HEK293 (cell line): ENCODE measurements at regions not wholly inside any gene's neighbourhood (a gene's known extent, or its start where the extent isn't known, plus 50 kb on each side); places are given as distances from the start of the nearest gene placed in this dataset.

Experiments used
- CTCF ChIP-seq: fragments of 450-650 bp; formaldehyde crosslinking; IDR thresholded peaks from 2 replicates; pipeline ENCODE4 v1.5.1; 2016; ENCODE audit warnings: missing biosample characterization, missing genetic modification characterization
- HOXD13 ChIP-seq: sonication (generic); formaldehyde crosslinking; IDR thresholded peaks from 2 replicates; pipeline ENCODE4 v1.8.0; 2022; ENCODE audit warnings: missing genetic modification reagents, borderline replicate concordance
- PBX3 ChIP-seq: sonication (generic); formaldehyde crosslinking; IDR thresholded peaks from 2 replicates; pipeline ENCODE4 v1.8.1; 2022; ENCODE audit warnings: mild to moderate bottlenecking, moderate library complexity, missing genetic modification reagents
- REST ChIP-seq: fragments of 450-650 bp; formaldehyde crosslinking; IDR thresholded peaks from 2 replicates; pipeline ENCODE4 v1.5.1; 2016; ENCODE audit warnings: missing biosample characterization, missing genetic modification characterization
- TCF7L2 ChIP-seq: IDR thresholded peaks from 2 replicates; pipeline ENCODE4 v1.6.1; 2011; ENCODE audit warnings: low read depth, mild to moderate bottlenecking, inconsistent platforms, low read length, moderate library complexity, borderline replicate concordance
- TRIM28 ChIP-seq: IDR thresholded peaks from 2 replicates; pipeline ENCODE4 v1.6.1; 2011; ENCODE audit warnings: low read length, control low read depth, borderline replicate concordance
- ZBTB10 ChIP-seq: fragments of 450-650 bp; formaldehyde crosslinking; IDR thresholded peaks from 2 replicates; pipeline ENCODE4 v1.5.1; 2016; ENCODE audit warnings: missing biosample characterization, missing genetic modification characterization
- ZNF174 ChIP-seq: fragments of 450-650 bp; formaldehyde crosslinking; IDR thresholded peaks from 2 replicates; pipeline ENCODE4 v1.5.0; 2017; ENCODE audit warnings: missing biosample characterization, mild to moderate bottlenecking, missing genetic modification characterization
- ZNF292 ChIP-seq: fragments of 450-650 bp; formaldehyde crosslinking; IDR thresholded peaks from 2 replicates; pipeline ENCODE4 v1.5.1; 2016; ENCODE audit warnings: low read depth, missing biosample characterization, missing genetic modification characterization, borderline replicate concordance
- ZNF311 ChIP-seq: fragments of 450-650 bp; formaldehyde crosslinking; IDR thresholded peaks from 2 replicates; pipeline ENCODE4 v1.5.1; 2017; ENCODE audit warnings: missing biosample characterization, missing genetic modification characterization, borderline replicate concordance
- ZNF596 ChIP-seq: fragments of 450-650 bp; IDR thresholded peaks from 2 replicates; pipeline ENCODE4 v1.5.0; 2018; ENCODE audit warnings: missing biosample characterization, mild to moderate bottlenecking, missing genetic modification characterization, moderate library complexity
- ZNF624 ChIP-seq: fragments of 450-650 bp; formaldehyde crosslinking; IDR thresholded peaks from 2 replicates; pipeline ENCODE4 v1.5.1; 2017; ENCODE audit warnings: missing biosample characterization, missing genetic modification characterization

GRCh38 chr5:99258819-99259218 is 330.0 kb upstream of the CHD1 start:
- no peak for TF ChIP-seq ZNF596 (tag by site-specific recombination)
- TF ChIP-seq ZBTB10 (tag by site-specific recombination), result no peak
- TF ChIP-seq TRIM28, result no peak
- no peak for TF ChIP-seq CTCF (tag by site-specific recombination)
- no peak for TF ChIP-seq TCF7L2
- TF ChIP-seq HOXD13 (CRISPR knock-in tag), result no peak
- no peak for TF ChIP-seq REST (tag by site-specific recombination)
- TF ChIP-seq ZNF174 (tag by site-specific recombination), result no peak
- no peak for TF ChIP-seq ZNF311
- TF ChIP-seq ZNF292 (tag by site-specific recombination), result no peak
- no peak for TF ChIP-seq ZNF624 (tag by site-specific recombination)
- TF ChIP-seq PBX3 (CRISPR knock-in tag), result no peak
